ENCODE measurements at regions not wholly inside any gene's neighbourhood (a gene's known extent, or its start where the extent isn't known, plus 50 kb on each side); places are given as distances from the start of the nearest gene placed in this dataset.

- TF ChIP-seq CTCF (IDR thresholded peaks at IDR 0.05) (no peak), POLR2AphosphoS5 (IDR thresholded peaks at IDR 0.05; ENCODE audit: low read depth, low read length) (no peak; the same call in 1 of the 2 replicates), IRF3 (IDR thresholded peaks at IDR 0.05; ENCODE audit: low read depth, low read length) (no peak)
These were observed 80.5 kb downstream of the CYB561 start for GRCh38 chr17:63365366-63366240.
